ENCODE measurements at regions not wholly inside any gene's neighbourhood (a gene's known extent, or its start where the extent isn't known, plus 50 kb on each side); places are given as distances from the start of the nearest gene placed in this dataset.

DNA sequence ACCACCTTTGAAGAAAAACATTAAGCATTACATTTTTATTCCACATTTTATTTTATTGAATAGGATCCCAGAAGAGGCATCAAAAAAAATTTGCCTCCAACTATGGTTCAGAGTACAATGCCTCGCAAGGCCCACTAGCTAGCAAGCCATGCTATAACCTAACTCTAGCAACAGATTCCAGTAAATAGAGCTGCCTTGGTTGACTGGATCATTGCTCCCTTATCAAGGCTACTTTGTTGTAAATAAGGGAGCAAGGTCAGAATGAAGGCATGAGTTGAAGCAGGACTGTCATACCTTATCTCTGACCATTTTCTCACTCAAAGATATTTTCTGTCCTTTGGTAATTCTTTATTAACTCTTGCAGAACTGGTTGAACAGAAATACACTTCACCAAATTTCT is 672.6 kb downstream of the EPHA4 start:
- H3K4me3 ChIP-seq, result no peak overlapping the region
- DNase-seq (ENCODE audit: low spot score in 2 of 2), result no peak
- no peaks in the 10 kb centered on the region for H3K9me3 ChIP-seq
- H3K27me3 ChIP-seq (ENCODE audit: low read depth), result peaks cover 2% of the 10 kb centered on the region; the same call in 1 of the 2 replicates
- in situ Hi-C loops (cut with MboI; ENCODE audit: low sequenced_read_pairs), result no loop called here
- H3K4me1 ChIP-seq, result no peaks in the 10 kb centered on the region
- H3K36me3 ChIP-seq (replicated peaks), result no peaks in the 10 kb centered on the region

GRCh38 chr2:220904015-220904414 is 668.1 kb downstream of the EPHA4 start:
- Histone ChIP-seq H3K4me3 (no peak overlapping the region), H3K27me3 (ENCODE audit: low read depth) (0 out of 2 replicates have a peak, but pooled peaks cover 2% of the 10 kb centered on the region), H3K9me3 (no peaks in the 10 kb centered on the region), H3K36me3 (replicated peaks) (no peaks in the 10 kb centered on the region), H3K4me1 (no peaks in the 10 kb centered on the region)
- in situ Hi-C loops (cut with MboI; ENCODE audit: low sequenced_read_pairs), result no loop called here
- no peak for DNase-seq (ENCODE audit: low spot score in 2 of 2)

- in situ Hi-C loops (cut with MboI; ENCODE audit: low sequenced_read_pairs), result no loop called here
- Histone ChIP-seq H3K4me1 (no peaks in the 10 kb centered on the region), H3K4me3 (no peak overlapping the region), H3K9me3 (no peaks in the 10 kb centered on the region), H3K27me3 (ENCODE audit: low read depth) (no peaks in the 10 kb centered on the region; the same call in 1 of the 2 replicates), H3K36me3 (replicated peaks) (no peaks in the 10 kb centered on the region)
- DNase-seq (ENCODE audit: low spot score in 2 of 2), result no peak
These were observed 658.7 kb downstream of the EPHA4 start for GRCh38 chr2:220913384-220913783.

DNA sequence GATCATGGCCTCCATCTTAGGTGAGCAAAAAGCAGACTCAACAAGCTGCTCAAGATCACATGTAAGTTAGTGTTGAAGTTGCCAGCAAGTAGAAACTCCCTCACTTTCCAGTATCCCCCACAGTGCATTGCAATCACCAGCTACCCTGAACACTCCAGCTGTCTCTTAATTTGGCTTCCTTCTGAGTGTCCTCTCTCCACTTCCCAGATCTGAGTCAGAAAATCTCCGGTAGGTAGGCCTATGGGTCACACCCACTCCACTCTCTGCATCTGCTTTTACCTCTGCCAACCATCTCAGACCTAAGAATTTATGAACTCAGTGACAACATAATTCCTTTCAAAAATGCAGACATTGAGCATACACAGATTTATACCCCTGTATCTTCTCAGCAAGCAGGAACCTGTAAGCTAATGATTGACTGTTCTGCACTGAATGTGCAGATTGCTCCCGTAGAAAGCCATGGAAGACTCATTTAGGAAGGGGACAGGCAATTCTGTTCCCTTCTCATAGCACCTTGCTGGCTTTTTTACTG is 656.9 kb downstream of the EPHA4 start:
- Histone ChIP-seq H3K27me3 (ENCODE audit: low read depth) (no peaks in the 10 kb centered on the region; the same call in 1 of the 2 replicates), H3K9me3 (no peaks in the 10 kb centered on the region), H3K4me1 (no peaks in the 10 kb centered on the region), H3K36me3 (replicated peaks) (no peaks in the 10 kb centered on the region), H3K4me3 (no peak overlapping the region)
- in situ Hi-C loops (cut with MboI; ENCODE audit: low sequenced_read_pairs), result no loop called here
- no peak for DNase-seq (ENCODE audit: low spot score in 2 of 2)

- H3K36me3 ChIP-seq (replicated peaks), result no peaks in the 10 kb centered on the region
- no peaks in the 10 kb centered on the region for H3K27me3 ChIP-seq (ENCODE audit: low read depth)
- no peak for DNase-seq (ENCODE audit: low spot score in 2 of 2)
- H3K4me3 ChIP-seq, result no peak overlapping the region
- no peaks in the 10 kb centered on the region for H3K9me3 ChIP-seq
- in situ Hi-C loops (cut with MboI; ENCODE audit: low sequenced_read_pairs), result no loop called here
- no peaks in the 10 kb centered on the region for H3K4me1 ChIP-seq
These were observed 655.2 kb downstream of the EPHA4 start for GRCh38 chr2:220916931-220917330.

- no peaks in the 10 kb centered on the region for H3K36me3 ChIP-seq (replicated peaks)
- DNase-seq (ENCODE audit: low spot score in 2 of 2), result no peak
- H3K4me1 ChIP-seq, result no peaks in the 10 kb centered on the region
- in situ Hi-C loops (cut with MboI; ENCODE audit: low sequenced_read_pairs), result no loop called here
- H3K4me3 ChIP-seq, result no peak overlapping the region
- no peaks in the 10 kb centered on the region for H3K27me3 ChIP-seq (ENCODE audit: low read depth)
- no peaks in the 10 kb centered on the region for H3K9me3 ChIP-seq
These were observed 641.6 kb downstream of the EPHA4 start for GRCh38 chr2:220930271-220931076.

DNA sequence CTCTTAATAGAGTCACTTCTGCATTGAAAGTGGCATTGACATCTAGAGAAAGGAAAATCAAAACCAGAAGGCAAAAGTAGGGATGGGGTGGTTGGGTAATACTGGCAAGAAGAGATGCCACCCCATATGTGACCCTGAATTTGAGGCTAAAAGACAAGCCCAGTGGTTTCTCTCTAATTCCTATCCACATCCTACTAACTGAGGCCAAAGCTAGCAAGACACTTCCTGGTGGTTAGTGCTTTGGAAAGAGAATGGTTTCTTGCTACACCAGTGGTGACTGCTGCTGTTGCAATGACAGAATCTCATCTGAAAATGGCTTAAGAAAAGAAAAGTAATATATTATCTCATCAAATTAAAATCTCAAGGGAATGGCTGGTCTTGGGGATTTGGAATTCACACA is 640.6 kb downstream of the EPHA4 start:
- H3K27me3 ChIP-seq (ENCODE audit: low read depth), result no peaks in the 10 kb centered on the region

DNA sequence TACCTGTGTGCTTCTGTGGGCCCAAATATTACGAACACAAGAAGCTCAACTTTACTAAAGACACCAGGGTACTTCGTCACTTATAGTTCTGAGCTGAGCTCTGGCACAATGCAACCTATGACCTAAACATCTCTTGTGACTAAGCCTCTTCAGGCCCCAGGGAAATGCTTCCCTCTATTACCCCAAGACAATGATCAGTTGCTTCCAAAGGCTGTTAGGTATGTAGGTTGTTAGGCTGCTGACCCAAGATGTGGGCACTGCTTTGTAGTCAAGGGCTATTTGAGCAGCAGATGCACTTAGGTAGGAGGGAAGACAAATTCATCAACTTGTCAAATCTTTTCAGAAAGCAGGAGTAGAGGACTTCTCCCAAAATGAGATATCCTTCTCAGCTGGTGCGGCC is 640.1 kb downstream of the EPHA4 start:
- Histone ChIP-seq H3K36me3 (replicated peaks) (no peaks in the 10 kb centered on the region), H3K9me3 (no peaks in the 10 kb centered on the region), H3K4me1 (no peaks in the 10 kb centered on the region), H3K4me3 (no peak overlapping the region), H3K27me3 (ENCODE audit: low read depth) (no peaks in the 10 kb centered on the region)
- DNase-seq (ENCODE audit: low spot score in 2 of 2), result no peak
- in situ Hi-C loops (cut with MboI; ENCODE audit: low sequenced_read_pairs), result no loop called here

More for the DNA sequence above, 640.6 kb downstream of the EPHA4 start:
- no peaks in the 10 kb centered on the region for H3K4me1 ChIP-seq
- H3K36me3 ChIP-seq (replicated peaks), result no peaks in the 10 kb centered on the region
- in situ Hi-C loops (cut with MboI; ENCODE audit: low sequenced_read_pairs), result no loop called here
- no peak for DNase-seq (ENCODE audit: low spot score in 2 of 2)
- H3K4me3 ChIP-seq, result no peak overlapping the region
- no peaks in the 10 kb centered on the region for H3K9me3 ChIP-seq

GRCh38 chr2:220935789-220936321 is 636.2 kb downstream of the EPHA4 start:
- Histone ChIP-seq H3K4me3 (no peak overlapping the region), H3K9me3 (no peaks in the 10 kb centered on the region), H3K27me3 (ENCODE audit: low read depth) (0 out of 2 replicates have a peak, but pooled peaks cover 3% of the 10 kb centered on the region), H3K4me1 (no peaks in the 10 kb centered on the region), H3K36me3 (replicated peaks) (no peaks in the 10 kb centered on the region)
- no peak for DNase-seq (ENCODE audit: low spot score in 2 of 2)
- in situ Hi-C loops (cut with MboI; ENCODE audit: low sequenced_read_pairs), result no loop called here

- Histone ChIP-seq H3K27me3 (ENCODE audit: low read depth) (0 out of 2 replicates have a peak, but pooled peaks cover 3% of the 10 kb centered on the region), H3K4me3 (no peak overlapping the region), H3K36me3 (replicated peaks) (no peaks in the 10 kb centered on the region), H3K4me1 (no peaks in the 10 kb centered on the region), H3K9me3 (no peaks in the 10 kb centered on the region)
- in situ Hi-C loops (cut with MboI; ENCODE audit: low sequenced_read_pairs), result no loop called here
- DNase-seq (ENCODE audit: low spot score in 2 of 2), result no peak
These were observed 635.4 kb downstream of the EPHA4 start for GRCh38 chr2:220936641-220937197.

DNA sequence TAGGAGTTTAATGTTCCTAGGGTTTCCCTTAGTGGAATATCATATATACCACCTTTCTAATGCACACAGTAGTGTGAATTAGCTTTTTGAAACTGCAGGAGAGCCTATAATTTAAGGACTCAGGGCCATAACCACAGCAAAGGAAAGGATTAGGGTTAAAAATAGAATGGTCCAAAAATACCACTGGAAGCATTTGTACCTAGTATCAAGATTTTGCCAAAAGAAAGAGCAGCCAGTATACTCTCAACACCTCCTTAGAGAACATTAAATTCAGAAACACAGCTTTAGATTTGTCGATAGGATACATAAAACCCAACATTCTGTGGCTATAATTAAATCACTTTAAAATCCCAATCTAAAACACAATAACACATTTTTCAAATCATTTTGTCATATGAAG is 634.9 kb downstream of the EPHA4 start:
- Histone ChIP-seq H3K27me3 (ENCODE audit: low read depth) (0 out of 2 replicates have a peak, but pooled peaks cover 3% of the 10 kb centered on the region), H3K36me3 (replicated peaks) (no peaks in the 10 kb centered on the region), H3K4me1 (no peaks in the 10 kb centered on the region), H3K4me3 (no peak overlapping the region), H3K9me3 (no peaks in the 10 kb centered on the region)
- in situ Hi-C loops (cut with MboI; ENCODE audit: low sequenced_read_pairs), result no loop called here
- DNase-seq (ENCODE audit: low spot score in 2 of 2), result no peak

DNA sequence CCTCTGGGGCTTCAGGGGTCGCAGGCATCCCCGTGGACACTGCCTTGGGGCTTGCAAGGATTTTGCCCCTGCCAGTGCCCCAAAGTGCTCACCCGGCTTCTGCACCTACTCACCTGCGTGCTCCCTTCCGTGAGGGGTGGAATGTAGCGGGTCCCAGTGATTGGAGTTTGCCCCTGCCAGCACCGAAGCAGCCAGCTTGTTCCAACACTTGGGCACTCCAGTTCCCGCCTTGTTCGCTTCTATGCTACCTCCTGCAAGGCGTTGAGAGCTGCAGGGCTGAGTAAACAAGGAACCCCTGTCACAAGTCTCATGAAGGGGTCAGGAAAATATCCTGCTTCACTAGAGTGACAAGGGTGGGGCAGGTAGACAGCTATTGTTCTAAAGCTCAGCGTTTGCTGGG is 631.5 kb downstream of the EPHA4 start:
- DNase-seq (ENCODE audit: low spot score in 2 of 2), result no peak
- H3K4me1 ChIP-seq, result no peaks in the 10 kb centered on the region

DNA sequence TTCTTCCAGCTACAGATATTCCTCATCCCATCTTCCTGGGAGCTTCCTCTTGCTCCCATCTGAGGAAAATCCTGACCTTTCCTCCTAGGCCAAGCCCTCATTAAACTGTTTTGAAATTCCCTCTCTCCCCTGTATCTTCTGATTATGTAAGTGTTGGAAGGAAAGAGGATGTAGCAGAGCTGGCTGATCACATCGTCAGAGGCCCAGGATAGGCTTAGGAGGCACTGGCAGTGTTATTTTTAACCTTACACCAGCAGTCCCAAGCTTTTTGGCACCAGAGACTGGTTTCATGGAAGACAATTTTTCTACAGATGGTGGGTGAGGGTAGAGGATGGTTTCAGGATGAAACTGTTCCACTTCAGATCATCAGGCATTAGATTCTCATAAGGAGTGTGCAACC is 630.4 kb downstream of the EPHA4 start:
- DNase-seq (ENCODE audit: low spot score in 2 of 2), result no peak
- H3K9me3 ChIP-seq, result no peaks in the 10 kb centered on the region
- in situ Hi-C loops (cut with MboI; ENCODE audit: low sequenced_read_pairs), result no loop called here

More for the DNA sequence above, 631.5 kb downstream of the EPHA4 start:
- Histone ChIP-seq H3K4me3 (no peak overlapping the region), H3K27me3 (ENCODE audit: low read depth) (0 out of 2 replicates have a peak, but pooled peaks cover 3% of the 10 kb centered on the region), H3K9me3 (no peaks in the 10 kb centered on the region), H3K36me3 (replicated peaks) (no peaks in the 10 kb centered on the region)
- in situ Hi-C loops (cut with MboI; ENCODE audit: low sequenced_read_pairs), result no loop called here

DNA sequence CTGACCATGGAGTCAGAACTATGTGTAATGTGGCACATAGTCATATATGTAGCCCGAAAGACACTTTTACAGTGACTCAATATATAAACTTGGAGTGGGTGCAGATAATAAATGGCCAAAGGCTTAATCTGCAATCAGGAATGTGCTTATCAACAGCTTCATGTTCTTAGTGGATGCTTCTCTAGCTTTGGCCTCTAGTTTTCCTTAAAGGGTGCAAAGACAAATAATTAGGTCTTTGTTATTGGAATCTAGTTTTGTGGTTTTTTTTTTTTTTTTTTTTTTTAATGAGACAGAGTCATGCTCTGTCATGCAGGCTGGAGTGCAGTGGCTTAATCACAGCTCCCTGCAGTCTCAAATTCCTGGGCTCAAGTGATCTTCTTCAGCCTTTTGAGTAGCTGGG is 625.6 kb downstream of the EPHA4 start:
- H3K4me3 ChIP-seq, result no peak overlapping the region
- no peak for DNase-seq (ENCODE audit: low spot score in 2 of 2)
- no peaks in the 10 kb centered on the region for H3K36me3 ChIP-seq (replicated peaks)
- H3K4me1 ChIP-seq, result no peaks in the 10 kb centered on the region
- in situ Hi-C loops (cut with MboI; ENCODE audit: low sequenced_read_pairs), result no loop called here
- no peaks in the 10 kb centered on the region for H3K27me3 ChIP-seq (ENCODE audit: low read depth)
- H3K9me3 ChIP-seq, result no peaks in the 10 kb centered on the region

More for the DNA sequence above, 630.4 kb downstream of the EPHA4 start:
- H3K27me3 ChIP-seq (ENCODE audit: low read depth), result 0 out of 2 replicates have a peak, but pooled peaks cover 3% of the 10 kb centered on the region
- H3K36me3 ChIP-seq (replicated peaks), result no peaks in the 10 kb centered on the region
- H3K4me1 ChIP-seq, result no peaks in the 10 kb centered on the region
- no peak overlapping the region for H3K4me3 ChIP-seq

All from HAP-1 (cell line).